Left ventricle myocardium inferior (tissue), 1 donor: ENCODE measurements at regions not wholly inside any gene's neighbourhood (a gene's known extent, or its start where the extent isn't known, plus 50 kb on each side); places are given as distances from the start of the nearest gene placed in this dataset.
"Not testable (repeated sequence)": the region's sequence is repeated elsewhere in the genome, so short reads cannot be mapped to it uniquely, and the experiment has no call there.

Experiments
- DNase-seq: peaks from one replicate; pipeline ENCODE4 v3.0.0-alpha.2; 2020
- H3K27ac ChIP-seq: fragments of 200-600 bp; replicated peaks from 2 replicates; pipeline ENCODE4 v1.8.0; 2021
- H3K27me3 ChIP-seq: fragments of 200-600 bp; 2 replicates; pipeline ENCODE4 v1.8.0; 2021; ENCODE audit warnings: low read depth
- H3K36me3 ChIP-seq: fragments of 200-600 bp; 2 replicates; pipeline ENCODE4 v1.8.0; 2021
- H3K4me1 ChIP-seq: fragments of 200-600 bp; 2 replicates; pipeline ENCODE4 v1.8.0; 2021
- H3K4me3 ChIP-seq: fragments of 200-600 bp; 2 replicates; pipeline ENCODE4 v1.8.0; 2021; ENCODE audit warnings: mild to moderate bottlenecking, moderate library complexity
- H3K9me3 ChIP-seq: fragments of 200-600 bp; replicated peaks from 2 replicates; pipeline ENCODE4 v1.8.0; 2021
- CTCF ChIP-seq: fragments of 200-600 bp; IDR thresholded peaks from 2 replicates; pipeline ENCODE4 v1.8.0; 2021; ENCODE audit warnings: antibody characterized with exemption, mild to moderate bottlenecking, borderline replicate concordance
- intact Hi-C: fragments of 100-400 bp; cut with micrococcal nuclease; formaldehyde crosslinking; loops from one replicate; pipeline ENCODE4 v1.11.0; 2022
- donor health status: DM: no; HTN: yes; CAD: no; lungs with severe emphysema.

GRCh38 chr5:2810644-2811043 lies 59.2 kb upstream of the IRX2 start:
- Histone ChIP-seq H3K4me1 (no peaks in the 10 kb centered on the region), H3K9me3 (peaks cover 5% of the 10 kb centered on the region), H3K27ac (no peak overlapping the region), H3K4me3 (no peak overlapping the region), H3K27me3 (peaks cover 68% of the 10 kb centered on the region), H3K36me3 (no peaks in the 10 kb centered on the region)
- DNase-seq, result no peak
- intact Hi-C loops, result no loop called here
- no peak for TF ChIP-seq CTCF

GRCh38 chr5:2807244-2807643 lies 55.8 kb upstream of the IRX2 start:
- H3K27me3 ChIP-seq, result peaks cover 46% of the 10 kb centered on the region
- H3K27ac ChIP-seq, H3K4me3 ChIP-seq, H3K36me3 ChIP-seq, intact Hi-C loops, H3K4me1 ChIP-seq, DNase-seq, H3K9me3 ChIP-seq: not testable (repeated sequence)

- no peak for DNase-seq
- intact Hi-C loops, result no loop called here
- no peak for TF ChIP-seq CTCF
- Histone ChIP-seq H3K27me3 (peaks cover 56% of the 10 kb centered on the region), H3K4me1 (no peaks in the 10 kb centered on the region), H3K9me3 (peaks cover 5% of the 10 kb centered on the region), H3K4me3 (no peak overlapping the region), H3K36me3 (no peaks in the 10 kb centered on the region), H3K27ac (no peak overlapping the region)
Observed at GRCh38 chr5:2806176-2806575, 54.7 kb upstream of the IRX2 start.

GRCh38 chr5:2805080-2805479 lies 53.6 kb upstream of the IRX2 start:
- Histone ChIP-seq H3K27me3 (peaks cover 61% of the 10 kb centered on the region), H3K27ac (no peak overlapping the region), H3K9me3 (peaks cover 5% of the 10 kb centered on the region), H3K4me3 (no peak overlapping the region), H3K4me1 (no peaks in the 10 kb centered on the region), H3K36me3 (no peaks in the 10 kb centered on the region)
- intact Hi-C loops, result no loop called here
- DNase-seq, result no peak
- TF ChIP-seq CTCF, result no peak

GRCh38 chr5:2803751-2804150 lies 52.3 kb upstream of the IRX2 start:
- Histone ChIP-seq H3K36me3 (no peaks in the 10 kb centered on the region), H3K4me3 (no peak overlapping the region), H3K4me1 (no peaks in the 10 kb centered on the region), H3K9me3 (peaks cover 5% of the 10 kb centered on the region), H3K27me3 (peaks cover 68% of the 10 kb centered on the region), H3K27ac (no peak overlapping the region)
- TF ChIP-seq CTCF, result no peak
- intact Hi-C loops, result no loop called here
- DNase-seq, result no peak

GRCh38 chr5:2802693-2803365 lies 51.4 kb upstream of the IRX2 start:
- Histone ChIP-seq H3K27me3 (peaks cover 68% of the 10 kb centered on the region), H3K4me1 (no peaks in the 10 kb centered on the region), H3K27ac (no peak overlapping the region), H3K36me3 (no peaks in the 10 kb centered on the region), H3K4me3 (no peak overlapping the region), H3K9me3 (peaks cover 5% of the 10 kb centered on the region)
- no peak for DNase-seq
- intact Hi-C loops, result no loop called here
- TF ChIP-seq CTCF, result no peak
